DND-41 (cell line): ENCODE measurements at regions not wholly inside any gene's neighbourhood (a gene's known extent, or its start where the extent isn't known, plus 50 kb on each side); places are given as distances from the start of the nearest gene placed in this dataset.

Experiments
- ATAC-seq: fragments of 200-7000 bp; cut with Tn5 transposase; 3 replicates; pipeline ENCODE4 v1.9.1; 2021; ENCODE audit warnings: low read depth; ENCODE audit not compliant: insufficient read depth
- DNase-seq: peaks from one replicate; pipeline ENCODE4 v3.0.0-alpha.2; 2020
- H2AFZ ChIP-seq: 2 replicates; pipeline ENCODE4 v1.6.0; 2012; ENCODE audit warnings: low read depth, low read length
- H3K27ac ChIP-seq: 2 replicates; pipeline ENCODE4 v1.5.1; 2012; ENCODE audit warnings: low read length, inconsistent platforms
- H3K27me3 ChIP-seq: fragments of 200-600 bp; sonication (generic); 2 replicates; pipeline ENCODE4 v1.6.0; 2012; ENCODE audit warnings: low read length, mild to moderate bottlenecking, inconsistent platforms; ENCODE audit not compliant: insufficient read depth, poor library complexity
- H3K36me3 ChIP-seq: 2 replicates; pipeline ENCODE4 v1.5.1; 2012; ENCODE audit warnings: low read length, inconsistent platforms; ENCODE audit not compliant: insufficient read depth
- H3K4me1 ChIP-seq: 2 replicates; pipeline ENCODE4 v1.5.1; 2012; ENCODE audit warnings: mild to moderate bottlenecking, low read length; ENCODE audit not compliant: insufficient read depth
- H3K4me2 ChIP-seq: 2 replicates; pipeline ENCODE4 v1.6.0; 2012; ENCODE audit warnings: mild to moderate bottlenecking, moderate library complexity, low read length, inconsistent platforms; ENCODE audit not compliant: insufficient read depth
- H3K4me3 ChIP-seq, 2 experiments: fragments of 200-600 bp in 1 of 2; shearing (Covaris generic) in 1 of 2; 2 replicates each; pipeline ENCODE4 v1.5.1; 2012 to 2016; ENCODE audit warnings: inconsistent platforms in 2 of 2, low read length in 2 of 2, mild to moderate bottlenecking in 2 of 2, low read depth in 1 of 2, moderate library complexity in 1 of 2
- H3K79me2 ChIP-seq: 2 replicates; pipeline ENCODE4 v1.6.0; 2012; ENCODE audit warnings: low read length, inconsistent platforms; ENCODE audit not compliant: insufficient read depth
- H3K9ac ChIP-seq: 2 replicates; pipeline ENCODE4 v1.6.0; 2012; ENCODE audit warnings: low read depth, mild to moderate bottlenecking, inconsistent platforms, low read length, moderate library complexity
- H3K9me3 ChIP-seq: 2 replicates; pipeline ENCODE4 v1.5.1; 2012; ENCODE audit warnings: low read length, moderate library complexity, mild to moderate bottlenecking, inconsistent platforms; ENCODE audit not compliant: insufficient read depth, severe bottlenecking
- H4K20me1 ChIP-seq: 2 replicates; pipeline ENCODE4 v1.6.0; 2012; ENCODE audit warnings: low read length; ENCODE audit not compliant: insufficient read depth
- EZH2 ChIP-seq: IDR thresholded peaks from 3 replicates; pipeline ENCODE4 v1.6.1; 2012; ENCODE audit warnings: borderline replicate concordance, low read depth, mild to moderate bottlenecking, moderate library complexity, low read length, inconsistent platforms; ENCODE audit not compliant: severe bottlenecking
- TF ChIP-seq, protein P1 (sequence below): IDR thresholded peaks from 2 replicates; pipeline ENCODE4 v1.5.1; 2012; ENCODE audit warnings: borderline replicate concordance, low read length, moderate library complexity, mild to moderate bottlenecking; ENCODE audit not compliant: poor library complexity, severe bottlenecking; ENCODE audit errors: extremely low read depth

DNA sequence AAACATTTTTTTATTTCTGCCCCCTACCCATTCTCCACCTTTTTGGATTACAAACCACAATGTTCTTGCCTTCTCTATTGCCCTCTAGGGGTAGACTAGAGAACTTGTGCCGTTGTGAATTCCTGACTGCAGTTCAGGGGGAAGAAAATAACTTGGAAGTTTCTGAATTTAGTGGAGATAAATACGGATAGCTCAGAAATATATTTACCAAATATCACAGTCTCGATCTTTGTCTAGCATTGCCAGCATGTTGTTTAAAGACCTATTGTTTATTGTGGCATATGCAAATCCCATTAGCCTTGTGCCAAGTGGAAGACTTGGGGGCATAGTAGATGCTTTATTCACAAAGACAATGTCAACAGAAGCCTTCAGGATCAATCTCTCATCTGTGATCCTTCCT is 154.1 kb upstream of the MMS22L start:
- DNase-seq, result no peak

DNA sequence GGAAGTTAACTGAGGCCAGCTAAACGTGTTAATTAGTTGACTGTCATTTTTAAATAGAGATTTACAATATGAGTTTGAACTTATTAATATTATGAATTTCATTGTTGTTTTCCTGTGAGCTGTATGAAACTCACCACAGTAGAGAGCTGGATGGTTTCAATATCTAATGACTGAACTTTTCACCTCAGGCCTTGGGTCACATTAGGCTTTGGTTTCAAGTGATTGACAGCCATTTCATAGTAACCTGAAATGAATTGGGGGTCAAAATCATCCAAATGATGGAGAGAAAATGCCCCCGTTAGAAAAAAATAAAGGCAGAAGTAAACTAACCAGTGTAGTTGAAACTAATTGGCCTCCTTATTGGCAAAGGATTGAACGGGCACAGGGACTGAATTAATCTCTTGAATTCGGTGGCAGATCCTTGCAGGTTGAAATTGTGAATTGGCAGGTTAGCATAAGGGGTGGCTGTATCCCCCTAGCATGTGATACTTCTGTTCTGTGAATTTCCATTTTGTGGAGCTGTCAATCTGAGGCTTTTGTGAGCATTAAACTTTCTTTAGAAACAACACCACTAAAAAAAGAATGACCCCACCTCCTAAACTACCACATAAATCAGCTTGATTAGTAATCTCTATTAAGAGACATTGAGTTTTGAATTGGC is 155.1 kb upstream of the MMS22L start:
- no peaks in the 10 kb centered on the region for H3K36me3 ChIP-seq
- ATAC-seq (no peak), DNase-seq (no peak)
- TF ChIP-seq, protein P1, sequence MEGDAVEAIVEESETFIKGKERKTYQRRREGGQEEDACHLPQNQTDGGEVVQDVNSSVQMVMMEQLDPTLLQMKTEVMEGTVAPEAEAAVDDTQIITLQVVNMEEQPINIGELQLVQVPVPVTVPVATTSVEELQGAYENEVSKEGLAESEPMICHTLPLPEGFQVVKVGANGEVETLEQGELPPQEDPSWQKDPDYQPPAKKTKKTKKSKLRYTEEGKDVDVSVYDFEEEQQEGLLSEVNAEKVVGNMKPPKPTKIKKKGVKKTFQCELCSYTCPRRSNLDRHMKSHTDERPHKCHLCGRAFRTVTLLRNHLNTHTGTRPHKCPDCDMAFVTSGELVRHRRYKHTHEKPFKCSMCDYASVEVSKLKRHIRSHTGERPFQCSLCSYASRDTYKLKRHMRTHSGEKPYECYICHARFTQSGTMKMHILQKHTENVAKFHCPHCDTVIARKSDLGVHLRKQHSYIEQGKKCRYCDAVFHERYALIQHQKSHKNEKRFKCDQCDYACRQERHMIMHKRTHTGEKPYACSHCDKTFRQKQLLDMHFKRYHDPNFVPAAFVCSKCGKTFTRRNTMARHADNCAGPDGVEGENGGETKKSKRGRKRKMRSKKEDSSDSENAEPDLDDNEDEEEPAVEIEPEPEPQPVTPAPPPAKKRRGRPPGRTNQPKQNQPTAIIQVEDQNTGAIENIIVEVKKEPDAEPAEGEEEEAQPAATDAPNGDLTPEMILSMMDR, result no peak
- no peak for TF ChIP-seq EZH2
- H4K20me1 ChIP-seq, result no peaks in the 10 kb centered on the region
- H3K4me3 ChIP-seq, result no peak overlapping the region
- no peak overlapping the region for H3K4me2 ChIP-seq
- no peak overlapping the region for H3K9ac ChIP-seq
- H3K4me1 ChIP-seq, result no peaks in the 10 kb centered on the region
- H3K9me3 ChIP-seq, result no peaks in the 10 kb centered on the region
- H3K27me3 ChIP-seq, result no peaks in the 10 kb centered on the region
- no peak overlapping the region for H3K27ac ChIP-seq
- no peaks in the 10 kb centered on the region for H3K79me2 ChIP-seq
- no peak overlapping the region for H2AFZ ChIP-seq

More for the DNA sequence above, 154.1 kb upstream of the MMS22L start:
- Histone ChIP-seq H3K36me3 (no peaks in the 10 kb centered on the region), H3K27ac (no peak overlapping the region), H3K9me3 (no peaks in the 10 kb centered on the region), H3K27me3 (no peaks in the 10 kb centered on the region), H4K20me1 (no peaks in the 10 kb centered on the region), H3K79me2 (no peaks in the 10 kb centered on the region), H3K4me2 (no peak overlapping the region), H2AFZ (no peak overlapping the region), H3K4me3 (no peak overlapping the region), H3K9ac (no peak overlapping the region), H3K4me1 (no peaks in the 10 kb centered on the region)
- TF ChIP-seq EZH2, result no peak
- TF ChIP-seq, protein P1, result peak; percentile 74
- peak; percentile 56; the same call in 1 of the 3 replicates for ATAC-seq

DNA sequence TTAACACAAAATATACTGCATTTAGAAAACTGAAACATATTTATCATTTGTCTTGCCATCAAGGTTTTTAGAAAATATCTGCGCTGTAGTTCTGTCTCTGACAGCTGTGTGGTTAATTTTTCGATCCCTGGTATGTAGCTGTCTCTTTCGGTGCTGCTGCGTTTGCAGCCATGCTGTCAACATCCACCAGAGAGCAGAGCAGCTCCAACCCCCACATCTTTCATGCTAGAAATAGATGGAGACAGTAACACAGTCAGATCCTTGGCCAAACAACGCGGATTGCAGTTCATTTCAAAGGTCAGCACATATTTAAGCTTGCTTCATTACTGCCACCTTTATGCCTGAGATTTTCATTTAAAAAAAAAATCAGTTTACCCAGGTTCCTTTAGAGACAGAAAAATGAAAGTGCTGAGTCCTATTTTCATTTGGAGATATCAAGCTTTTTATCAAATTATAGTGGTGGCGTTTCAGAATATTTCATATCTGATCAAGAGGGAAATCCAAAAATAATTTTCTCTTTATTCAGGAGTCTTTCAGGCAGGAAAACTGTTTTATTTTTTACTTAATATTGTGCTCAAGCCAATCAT is 157.7 kb upstream of the MMS22L start:
- TF ChIP-seq EZH2, result no peak
- TF ChIP-seq, protein P1, result peak; percentile 19
- DNase-seq, result no peak
- H3K27ac ChIP-seq, result no peak overlapping the region
- no peaks in the 10 kb centered on the region for H3K27me3 ChIP-seq
- H3K9me3 ChIP-seq, result no peaks in the 10 kb centered on the region
- H4K20me1 ChIP-seq, result no peaks in the 10 kb centered on the region
- H3K4me2 ChIP-seq, result no peak overlapping the region
- no peak overlapping the region for H3K9ac ChIP-seq
- no peak overlapping the region for H2AFZ ChIP-seq
- H3K4me1 ChIP-seq, result no peaks in the 10 kb centered on the region
- no peaks in the 10 kb centered on the region for H3K36me3 ChIP-seq
- H3K79me2 ChIP-seq, result no peaks in the 10 kb centered on the region
- ATAC-seq, result 0 out of 3 replicates have a peak, but pooled peaks have one; percentile 35
- H3K4me3 ChIP-seq, result no peak overlapping the region
